Heart right ventricle (tissue), 16 donors: ENCODE measurements at regions not wholly inside any gene's neighbourhood (a gene's known extent, or its start where the extent isn't known, plus 50 kb on each side); places are given as distances from the start of the nearest gene placed in this dataset.

Source experiments
- ATAC-seq, 8 donors: fragments of 200-7000 bp; cut with Tn5 transposase; one replicate each; pipeline ENCODE4 v1.9.1; 2020; ENCODE audit warnings: mild to moderate bottlenecking in 8 of 8, moderate library complexity in 8 of 8, moderate number of reproducible peaks in 1 of 8
- DNase-seq, 2 donors: peaks; one replicate each; pipeline ENCODE4 v3.0.0-alpha.2; 2020
- H3K27ac ChIP-seq, 10 donors: fragments of 200-600 bp; sonication (generic) in 2 of 10; one replicate each; pipeline versions ENCODE4 v1.5.0 to v1.8.0; 2020 to 2022; ENCODE audit warnings: mild to moderate bottlenecking in 3 of 10
- H3K27me3 ChIP-seq, 7 donors: fragments of 200-600 bp; one replicate each; pipeline ENCODE4 v1.8.0; 2021 to 2022; ENCODE audit warnings: mild to moderate bottlenecking in 2 of 7
- H3K36me3 ChIP-seq, 9 donors: fragments of 200-600 bp; sonication (generic) in 1 of 9; one replicate each; pipeline versions ENCODE4 v1.5.0 to v1.8.0; 2020 to 2022; ENCODE audit warnings: mild to moderate bottlenecking in 2 of 9
- H3K4me1 ChIP-seq, 9 donors: fragments of 200-600 bp; sonication (generic) in 1 of 9; one replicate each; pipeline versions ENCODE4 v1.5.0 to v1.8.0; 2020 to 2022; ENCODE audit warnings: mild to moderate bottlenecking in 4 of 9
- H3K4me3 ChIP-seq, 10 donors: fragments of 200-600 bp; sonication (generic) in 2 of 10; one replicate each; pipeline versions ENCODE4 v1.5.0 to v1.8.0; 2020 to 2022; ENCODE audit warnings: mild to moderate bottlenecking in 7 of 10, moderate library complexity in 2 of 10
- H3K9me3 ChIP-seq, 11 donors: fragments of 200-600 bp in 10 of 11; sonication (generic) in 2 of 11; one replicate each; pipeline versions ENCODE4 v1.5.0 to v1.8.0; 2013 to 2022; ENCODE audit warnings: mild to moderate bottlenecking in 2 of 11, control low read depth in 1 of 11, moderate library complexity in 1 of 11
- WGBS, 2 donors: extraction: QIAGEN DNeasy Blood & Tissue Kit; methylation state at CpG; one replicate each; pipeline ENCODE4 v1.1.7; 2013; ENCODE audit warnings: inconsistent platforms in 1 of 2; 5-methylcytosine and 5-hydroxymethylcytosine counted together
- intact Hi-C, 10 donors: fragments of 100-400 bp; cut with DNase I; formaldehyde crosslinking; loops; one replicate each; pipeline versions ENCODE4 v1.11.1 to v1.14.2; 2022
- TF ChIP-seq, protein P1 (sequence below), 9 donors: fragments of 200-600 bp; sonication (generic) in 2 of 9; IDR thresholded peaks; one replicate each; pipeline versions ENCODE4 v1.5.0 to v1.8.0; 2021 to 2022; ENCODE audit warnings: antibody characterized with exemption in 9 of 9, mild to moderate bottlenecking in 5 of 9, moderate library complexity in 1 of 9
- donor health status: Arrhythmogenic right ventricular cardiomyopathy.
- donor health status: ischemic (EF 13 %, LVEDD 7.1; RV severe dilation, severe dysfunction).
- donor health status: healthy with polysubstance abuse.
- donor health status: DM: no; HTN: yes; CAD: no.
- donor health status: DM: no; HTN: no; CAD: no.
- donor health status: ischemic (EF 25% LVEDD 6.9; RV normal size, moderate dysfunction).
- donor health status: ischemic (EF 25% LVEDD 5.7; RV mildly dilated, moderate dysfunction).
- donor health status: healthy.
- donor health status: DM: yes; HTN: yes; CAD: no.
- donor health status: Ischemic cardiomyopathy.
- donor health status: ischemic (EF 35%, LVEDD 5.7; RV mildly dilated, moderate dysfunction).
- donor health status: nonischemic (EF 11% LVEDD 7.7; RV severe dilation, severe dysfunction).
- donor health status: DM: yes; HTN: yes; CAD: no.
- donor health status: PGD.
- donor health status: ischemic (EF 29% LVEDD 5.4; RV normal size, mild dysfunction).
- donor health status: nonischemic (EF 23%, LVEDD 6.1; RV moderate dilation, normal function).

DNA sequence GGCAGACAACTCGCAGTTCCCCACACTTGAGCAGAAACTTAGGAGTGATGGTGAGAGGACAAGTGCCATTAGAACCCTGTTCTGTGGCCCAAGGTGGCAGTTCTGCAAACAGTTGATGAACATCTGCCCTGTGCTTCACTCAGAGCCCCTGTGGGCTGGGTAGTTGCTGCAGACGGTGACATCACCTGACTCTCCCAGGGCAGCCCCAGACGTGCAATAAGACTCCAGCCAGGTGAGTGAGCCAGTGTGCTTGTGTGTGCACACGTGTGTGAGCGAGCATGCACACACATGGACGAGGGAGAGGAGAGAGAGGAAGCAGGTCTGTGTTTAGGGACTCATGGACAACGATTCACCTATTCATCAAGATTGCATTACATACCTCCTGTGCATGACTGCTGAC, 136.0 kb upstream of the GLI2 start:
- H3K4me3 ChIP-seq: no peak overlapping the region
- no peak overlapping the region for H3K27ac ChIP-seq
- H3K27me3 ChIP-seq: peaks cover 0 to 7% (median 3%) of the 10 kb centered on the region in 7 donors
- peaks cover 6 to 41% (median 27%) of the 10 kb centered on the region in 9 donors for H3K4me1 ChIP-seq
- WGBS, 2 donors: 89% methylated on average over 7 of the region's 7 CpGs
- TF ChIP-seq, protein P1, sequence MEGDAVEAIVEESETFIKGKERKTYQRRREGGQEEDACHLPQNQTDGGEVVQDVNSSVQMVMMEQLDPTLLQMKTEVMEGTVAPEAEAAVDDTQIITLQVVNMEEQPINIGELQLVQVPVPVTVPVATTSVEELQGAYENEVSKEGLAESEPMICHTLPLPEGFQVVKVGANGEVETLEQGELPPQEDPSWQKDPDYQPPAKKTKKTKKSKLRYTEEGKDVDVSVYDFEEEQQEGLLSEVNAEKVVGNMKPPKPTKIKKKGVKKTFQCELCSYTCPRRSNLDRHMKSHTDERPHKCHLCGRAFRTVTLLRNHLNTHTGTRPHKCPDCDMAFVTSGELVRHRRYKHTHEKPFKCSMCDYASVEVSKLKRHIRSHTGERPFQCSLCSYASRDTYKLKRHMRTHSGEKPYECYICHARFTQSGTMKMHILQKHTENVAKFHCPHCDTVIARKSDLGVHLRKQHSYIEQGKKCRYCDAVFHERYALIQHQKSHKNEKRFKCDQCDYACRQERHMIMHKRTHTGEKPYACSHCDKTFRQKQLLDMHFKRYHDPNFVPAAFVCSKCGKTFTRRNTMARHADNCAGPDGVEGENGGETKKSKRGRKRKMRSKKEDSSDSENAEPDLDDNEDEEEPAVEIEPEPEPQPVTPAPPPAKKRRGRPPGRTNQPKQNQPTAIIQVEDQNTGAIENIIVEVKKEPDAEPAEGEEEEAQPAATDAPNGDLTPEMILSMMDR (IDR thresholded peaks at IDR 0.05): no peak
- ATAC-seq: no peak
- intact Hi-C loops: no loop called here
- no peak for DNase-seq
- no peaks in the 10 kb centered on the region for H3K36me3 ChIP-seq
- no peaks in the 10 kb centered on the region for H3K9me3 ChIP-seq

DNA sequence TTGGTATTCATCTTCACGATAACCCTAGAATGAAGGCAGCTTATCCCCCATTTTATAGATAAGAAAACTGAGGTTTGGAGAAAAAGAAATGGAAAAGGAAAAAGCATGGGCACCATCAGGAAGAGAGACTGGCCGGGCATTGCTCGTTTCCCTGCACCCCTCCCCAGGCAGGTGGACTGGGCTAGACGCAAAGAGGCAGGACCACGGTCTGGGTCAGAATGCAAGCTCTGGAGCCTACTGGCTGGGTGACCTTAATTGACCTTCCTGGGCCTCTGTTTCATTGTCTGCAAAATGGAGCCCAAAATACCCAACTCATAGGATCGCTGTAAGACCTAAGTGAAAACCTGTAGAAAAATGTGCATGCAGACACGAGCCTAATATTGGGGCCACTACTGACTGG, 135.3 kb upstream of the GLI2 start:
- no peak for DNase-seq
- TF ChIP-seq, protein P1 (IDR thresholded peaks at IDR 0.05): no peak
- peaks cover 6 to 35% (median 27%) of the 10 kb centered on the region in 9 donors for H3K4me1 ChIP-seq
- no peaks in the 10 kb centered on the region for H3K9me3 ChIP-seq
- H3K27me3 ChIP-seq: peaks cover 0 to 10% (median 6%) of the 10 kb centered on the region in 7 donors
- 95 to 97% methylated on average over 7 of the region's 7 CpGs for WGBS, 2 donors
- H3K4me3 ChIP-seq: no peak overlapping the region
- intact Hi-C loops: no loop called here
- ATAC-seq: no peak
- H3K36me3 ChIP-seq: no peaks in the 10 kb centered on the region
- no peak overlapping the region for H3K27ac ChIP-seq

GRCh38 chr2:120600786-120601185, 134.9 kb upstream of the GLI2 start:
- intact Hi-C loops: no loop called here
- no peak for ATAC-seq
- H3K36me3 ChIP-seq: no peaks in the 10 kb centered on the region
- H3K9me3 ChIP-seq: no peaks in the 10 kb centered on the region
- no peak overlapping the region for H3K27ac ChIP-seq
- H3K4me1 ChIP-seq: peaks cover 6 to 30% (median 25%) of the 10 kb centered on the region in 9 donors
- WGBS, 2 donors: 89 to 95% methylated on average over 5 of the region's 5 CpGs
- no peak for DNase-seq
- TF ChIP-seq, protein P1 (IDR thresholded peaks at IDR 0.05): no peak
- peaks cover 0 to 11% (median 6%) of the 10 kb centered on the region in 7 donors for H3K27me3 ChIP-seq
- H3K4me3 ChIP-seq: no peak overlapping the region

- H3K4me3 ChIP-seq: no peak overlapping the region
- 94 to 95% methylated on average over 9 of the region's 9 CpGs for WGBS, 2 donors
- no peak for ATAC-seq
- H3K36me3 ChIP-seq: no peaks in the 10 kb centered on the region
- TF ChIP-seq, protein P1 (IDR thresholded peaks at IDR 0.05): no peak
- intact Hi-C loops: no loop called here
- H3K4me1 ChIP-seq: peaks cover under 1 to 22% (median 17%) of the 10 kb centered on the region in 9 donors
- DNase-seq: no peak
- H3K27me3 ChIP-seq: peaks cover 0 to 19% (median 6%) of the 10 kb centered on the region in 7 donors
- no peaks in the 10 kb centered on the region for H3K9me3 ChIP-seq
- H3K27ac ChIP-seq: no peak overlapping the region
These were observed 134.1 kb upstream of the GLI2 start for GRCh38 chr2:120601566-120601965.
